T47D (cell line): ENCODE measurements at regions not wholly inside any gene's neighbourhood (a gene's known extent, or its start where the extent isn't known, plus 50 kb on each side); places are given as distances from the start of the nearest gene placed in this dataset.
"Not testable (repeated sequence)": the region's sequence is repeated elsewhere in the genome, so short reads cannot be mapped to it uniquely, and the experiment has no call there.

Experiments used
- DNase-seq, 2 experiments: peaks; one replicate each; pipeline versions ENCODE4 v3.0.0 to v3.0.0-alpha.2; 2011 to 2012; ENCODE audit warnings: low read depth in 1 of 2, low spot score in 1 of 2
- JUND ChIP-seq: IDR thresholded peaks from 2 replicates; pipeline ENCODE4 v1.6.1; 2012; ENCODE audit warnings: low read depth
- in situ Hi-C: cut with HindIII; loops from 2 replicates; pipeline ENCODE4 v1.10.0; 2016; ENCODE audit warnings: low sequenced_read_pairs, low pct_unique_long_range_greater_than_20kb

GRCh38 chr11:11724994-11725393 is 103.2 kb upstream of the GALNT18 start:
- no peak for TF ChIP-seq JUND
- in situ Hi-C loops: no loop called here
- no peak for DNase-seq

DNA sequence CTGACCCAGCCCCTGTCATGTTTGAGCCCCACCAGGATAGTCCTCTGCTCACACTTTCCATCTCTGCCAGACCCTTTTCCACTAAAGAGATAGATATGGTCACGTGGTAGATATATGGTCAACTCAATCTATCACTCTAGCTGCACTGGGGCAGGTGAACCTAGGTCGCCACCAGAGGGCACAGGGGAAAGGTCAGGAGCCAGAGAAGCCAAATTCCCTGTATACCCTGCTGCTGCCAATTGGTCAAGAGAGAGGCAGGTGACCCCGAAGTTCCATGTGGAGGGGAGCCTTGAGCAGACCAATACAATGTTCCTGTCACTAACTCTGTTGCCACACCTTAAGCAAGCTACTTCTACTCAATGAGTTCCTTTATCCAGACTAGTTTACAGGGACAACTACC is 101.1 kb upstream of the GALNT18 start:
- no peak for DNase-seq
- in situ Hi-C loops: no loop called here
- no peak for TF ChIP-seq JUND

- DNase-seq: no peak
- in situ Hi-C loops: no loop called here
- TF ChIP-seq JUND: no peak
Observed at GRCh38 chr11:11722246-11722645, 100.4 kb upstream of the GALNT18 start.

DNA sequence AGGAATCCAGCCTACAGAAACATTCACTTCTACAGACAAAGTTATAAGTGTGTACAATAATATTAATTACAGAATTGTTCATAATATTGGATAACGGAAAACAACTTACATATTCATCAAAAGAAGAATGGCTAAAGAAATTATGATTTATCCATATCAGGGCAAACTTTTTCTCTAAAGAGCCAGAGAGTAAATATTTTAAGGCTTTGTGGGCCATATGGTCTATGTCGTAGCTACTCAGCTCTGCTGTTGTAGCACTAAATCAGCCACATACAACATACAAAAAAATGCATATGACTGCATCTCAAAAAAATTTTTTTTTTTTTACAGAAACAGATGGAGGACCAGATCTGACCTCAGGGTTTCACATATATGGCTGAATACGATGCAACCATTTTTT is 96.7 kb upstream of the GALNT18 start:
- in situ Hi-C loops: no loop called here
- TF ChIP-seq JUND: no peak
- DNase-seq: no peak

GRCh38 chr11:11717064-11717725 is 95.4 kb upstream of the GALNT18 start:
- TF ChIP-seq JUND: no peak
- DNase-seq: peak in 1 of 2 experiments; percentile 50
- in situ Hi-C loops: no loop called here

DNA sequence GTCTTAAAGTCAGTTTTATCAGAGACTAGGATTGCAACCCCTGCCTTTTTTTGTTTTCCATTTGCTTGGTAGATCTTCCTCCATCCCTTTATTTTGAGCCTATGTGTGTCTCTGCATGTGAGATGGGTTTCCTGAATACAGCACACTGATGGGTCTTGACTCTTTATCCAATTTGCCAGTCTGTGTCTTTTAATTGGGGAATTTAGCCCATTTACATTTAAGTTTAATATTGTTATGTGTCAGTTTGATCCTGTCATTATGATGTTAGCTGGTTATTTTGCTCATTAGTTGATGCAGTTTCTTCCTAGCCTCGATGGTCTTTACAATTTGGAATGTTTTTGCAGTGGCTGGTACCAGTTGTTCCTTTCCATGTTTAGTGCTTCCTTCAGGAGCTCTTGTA is 93.3 kb upstream of the GALNT18 start:
- in situ Hi-C loops, DNase-seq: not testable (repeated sequence)

DNA sequence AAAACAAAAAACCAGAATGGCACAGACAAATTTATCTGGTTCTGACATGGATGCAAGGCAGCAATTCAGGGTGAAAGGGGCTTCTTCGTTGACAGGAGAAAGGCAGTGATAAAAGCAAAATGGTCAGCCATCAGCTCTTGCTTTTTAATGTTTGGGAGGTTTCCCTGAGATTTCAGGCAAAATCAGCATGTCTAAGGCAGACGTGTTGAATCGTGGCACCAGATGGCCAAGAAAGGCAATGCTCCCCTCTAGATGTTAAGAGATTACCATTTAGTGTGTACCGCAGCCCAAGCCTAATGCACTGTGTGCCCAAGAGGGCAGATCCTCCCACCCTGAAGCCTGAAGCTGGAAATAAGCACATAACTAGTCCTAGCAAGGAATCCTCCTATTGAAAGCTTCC is 88.8 kb upstream of the GALNT18 start:
- no peak for TF ChIP-seq JUND
- in situ Hi-C loops: no loop called here
- DNase-seq: no peak

- TF ChIP-seq JUND: no peak
- in situ Hi-C loops: no loop called here
- no peak for DNase-seq
Observed at GRCh38 chr11:11709447-11710239, 87.8 kb upstream of the GALNT18 start.

DNA sequence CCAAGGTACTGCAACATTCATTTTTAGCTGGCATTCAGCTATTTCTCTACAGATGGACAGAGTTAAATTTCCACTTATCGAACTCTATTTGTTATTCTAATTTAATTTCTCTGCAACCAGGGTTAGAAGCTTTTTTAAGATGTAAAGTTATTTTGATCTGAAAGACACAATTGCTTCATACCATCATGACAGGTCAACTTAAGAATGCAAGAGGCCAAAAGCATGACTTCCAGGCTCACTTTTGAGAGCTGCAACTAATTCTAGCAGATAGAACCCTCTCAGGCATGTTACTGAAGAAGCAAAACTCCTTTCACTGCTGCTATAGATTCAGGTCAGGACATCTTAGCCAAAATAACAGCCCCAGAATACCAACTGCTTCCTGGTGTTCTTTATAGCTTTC is 86.5 kb upstream of the GALNT18 start:
- in situ Hi-C loops: no loop called here
- no peak for TF ChIP-seq JUND
- DNase-seq: no peak

- no peak for TF ChIP-seq JUND
- in situ Hi-C loops: no loop called here
- peak in 1 of 2 experiments; percentile 13 for DNase-seq
Observed at GRCh38 chr11:11706028-11706427, 84.2 kb upstream of the GALNT18 start.

DNA sequence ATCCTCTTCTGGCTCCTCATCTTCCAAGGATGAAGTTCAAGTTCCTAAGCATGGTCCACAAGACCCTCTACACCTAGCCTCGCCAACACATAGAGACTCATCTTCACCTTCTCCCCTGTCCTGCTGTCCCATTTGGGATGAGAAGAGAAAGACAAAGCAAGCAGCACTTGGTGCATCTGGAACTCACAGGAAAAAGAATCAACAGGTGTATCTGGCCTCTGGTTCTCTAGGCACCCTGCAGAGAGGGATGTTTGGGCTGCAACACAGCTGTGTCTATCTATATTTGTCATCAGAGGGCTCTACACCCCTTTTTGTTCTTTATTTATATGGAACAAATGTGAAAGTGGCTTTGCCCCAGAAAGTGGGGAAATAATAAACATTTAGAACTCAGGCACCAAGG is 82.1 kb upstream of the GALNT18 start:
- TF ChIP-seq JUND: no peak
- no peak for DNase-seq
- in situ Hi-C loops: no loop called here

DNA sequence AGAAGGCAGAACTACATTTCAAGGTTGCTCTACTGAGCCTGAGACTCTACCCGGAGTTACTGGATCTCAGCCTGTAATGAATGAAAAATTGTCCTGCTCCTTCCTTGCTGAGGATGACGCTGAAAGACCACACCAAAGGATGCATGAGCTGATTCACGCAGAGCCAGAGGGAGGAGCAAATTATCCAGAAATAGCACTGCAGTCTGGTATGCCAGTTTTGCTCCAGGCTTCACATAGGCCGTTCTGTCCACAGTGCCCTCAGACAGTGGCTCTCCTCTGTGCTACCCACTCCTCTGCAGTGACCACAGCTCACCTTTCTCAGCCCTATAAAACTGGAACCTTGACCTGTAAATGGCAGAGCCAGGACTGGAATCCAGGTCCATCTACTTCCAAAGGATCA is 79.3 kb upstream of the GALNT18 start:
- peak in 1 of 2 experiments; percentile 6 for DNase-seq
- in situ Hi-C loops: no loop called here
- no peak for TF ChIP-seq JUND

DNA sequence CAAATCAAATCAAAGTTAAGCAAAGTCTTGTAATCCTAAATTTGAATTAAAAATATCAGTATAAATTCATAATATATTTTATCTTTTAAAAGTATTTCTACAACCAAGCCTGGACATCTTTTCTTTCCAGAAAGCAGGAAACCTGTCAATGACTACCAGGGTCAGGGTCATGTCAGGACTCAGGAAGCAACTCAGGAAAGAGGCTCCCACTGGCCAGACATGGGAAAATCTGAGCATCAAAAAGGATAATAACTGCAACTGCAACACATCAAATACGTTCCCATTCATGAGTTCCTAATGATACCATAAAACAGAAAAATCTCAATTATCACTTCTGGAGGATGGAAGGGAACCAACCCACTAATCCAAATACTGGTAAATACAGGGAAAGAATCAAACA is 76.0 kb upstream of the GALNT18 start:
- no peak for DNase-seq
- TF ChIP-seq JUND: no peak

More for the DNA sequence above, 76.0 kb upstream of the GALNT18 start:
- in situ Hi-C loops: no loop called here
